Stimulated activated CD4-positive, alpha-beta T cell treated with anti-CD3 and anti-CD28 coated beads, Interleukin-1b, Interleukin-23, amount 100 ng/mL, for 1 hour (primary cell): ENCODE measurements at regions not wholly inside any gene's neighbourhood (a gene's known extent, or its start where the extent isn't known, plus 50 kb on each side); places are given as distances from the start of the nearest gene placed in this dataset.

Source experiments
- DNase-seq, 2 donors: peaks; one replicate each; pipeline ENCODE4 v3.0.0-alpha.2; 2020; ENCODE audit warnings: low read depth in 2 of 2

DNA sequence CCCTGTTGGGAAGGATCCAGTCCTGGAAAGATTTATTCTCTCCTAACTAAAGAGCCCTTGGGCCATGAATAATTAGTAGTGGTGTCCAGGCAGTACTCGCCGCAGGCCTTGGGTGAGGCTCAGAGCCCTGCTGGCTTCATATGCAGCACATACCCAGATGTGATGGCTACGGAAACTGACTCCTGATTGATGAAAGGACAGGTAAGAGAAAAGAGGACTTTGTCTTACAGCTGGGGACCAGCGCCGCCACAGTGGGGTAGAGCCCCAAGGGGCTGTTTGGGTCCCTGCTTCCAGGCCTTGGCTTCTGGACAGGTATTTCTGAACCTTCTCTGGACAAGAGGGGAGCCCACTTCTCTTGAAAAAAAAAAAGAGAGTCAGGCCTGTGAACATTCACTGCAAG is 1680.8 kb downstream of the EFNB2 start:
- DNase-seq: no peak

DNA sequence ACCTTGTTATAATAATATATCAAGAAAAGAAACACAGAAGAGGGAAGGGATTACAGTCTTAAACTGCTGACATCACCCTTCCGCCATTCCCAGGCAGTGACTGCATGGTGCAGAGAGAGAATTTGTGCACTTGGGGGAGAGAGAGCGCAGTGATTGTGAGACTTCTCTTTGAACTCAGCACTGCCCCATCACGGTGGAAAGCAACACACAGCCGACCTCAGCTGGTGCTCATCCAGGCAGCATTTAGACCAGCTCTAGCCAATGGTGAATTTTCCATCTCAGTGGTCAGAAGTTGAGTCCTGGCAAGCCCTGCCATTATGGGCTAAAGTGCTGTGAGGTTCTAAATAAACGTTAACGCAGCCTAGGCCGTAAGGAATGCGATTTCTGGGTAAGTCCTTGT is 1681.5 kb downstream of the EFNB2 start:
- no peak for DNase-seq

GRCh38 chr13:104847922-104848321 is 1687.5 kb downstream of the EFNB2 start:
- no peak for DNase-seq

DNA sequence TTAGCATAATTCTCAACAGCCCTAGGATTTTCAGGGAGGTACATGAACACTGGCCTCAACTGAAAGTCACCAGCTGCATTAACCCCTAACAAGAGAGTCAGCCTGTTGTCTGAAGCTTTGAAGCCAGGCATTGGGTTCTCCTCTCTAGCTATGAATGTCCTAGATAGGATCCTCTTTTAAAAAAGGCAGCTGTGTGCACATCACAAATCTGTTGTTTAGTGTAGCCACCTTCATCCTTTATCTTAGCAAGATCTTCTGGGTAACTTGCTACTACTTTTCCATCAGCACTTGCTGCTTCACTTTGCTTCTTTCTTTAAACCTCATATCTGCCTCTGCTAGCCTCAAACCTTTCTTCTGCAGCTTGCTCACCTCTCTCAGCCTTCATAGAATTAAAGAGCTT is 1692.1 kb downstream of the EFNB2 start:
- DNase-seq: no peak

DNA sequence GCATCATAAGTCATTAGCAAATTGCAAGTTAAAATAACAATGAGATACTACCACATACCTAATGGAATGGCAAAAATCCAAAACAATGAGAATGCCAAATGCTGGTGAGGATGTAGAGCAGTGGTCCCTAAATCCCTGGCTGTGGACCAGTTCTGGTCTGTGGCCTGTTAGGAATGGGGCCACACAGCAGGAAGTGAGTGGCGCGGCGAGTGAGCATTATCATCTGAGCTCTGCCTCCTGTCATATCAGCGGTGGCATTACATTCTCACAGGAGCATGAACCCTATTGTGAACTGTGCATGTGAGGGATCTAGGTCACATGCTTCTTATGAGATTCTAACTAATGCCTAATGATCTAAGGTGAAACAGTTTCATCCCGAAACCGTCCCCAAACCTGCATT is 1694.4 kb downstream of the EFNB2 start:
- DNase-seq: no peak

- DNase-seq: no peak
These were observed 1697.7 kb downstream of the EFNB2 start for GRCh38 chr13:104837756-104838155.

DNA sequence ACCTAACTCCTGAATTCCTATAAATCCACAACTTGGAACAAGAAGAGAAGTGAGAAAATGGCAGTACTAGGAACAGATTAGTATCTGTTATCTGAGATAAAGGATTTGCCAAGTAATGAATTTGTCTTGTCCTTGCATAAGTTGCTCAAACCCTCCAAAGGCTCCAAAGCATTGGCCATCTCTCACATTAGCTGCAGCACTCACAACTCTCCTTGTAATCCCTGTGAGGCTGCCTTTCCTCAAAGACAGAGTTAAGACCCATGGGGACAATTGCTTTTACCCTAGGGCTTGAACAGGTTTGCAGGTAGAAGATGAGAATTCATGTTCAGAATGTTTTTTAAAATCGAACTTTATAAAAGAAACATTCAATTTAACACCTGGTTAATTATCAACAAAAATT is 1702.2 kb downstream of the EFNB2 start:
- no peak for DNase-seq

DNA sequence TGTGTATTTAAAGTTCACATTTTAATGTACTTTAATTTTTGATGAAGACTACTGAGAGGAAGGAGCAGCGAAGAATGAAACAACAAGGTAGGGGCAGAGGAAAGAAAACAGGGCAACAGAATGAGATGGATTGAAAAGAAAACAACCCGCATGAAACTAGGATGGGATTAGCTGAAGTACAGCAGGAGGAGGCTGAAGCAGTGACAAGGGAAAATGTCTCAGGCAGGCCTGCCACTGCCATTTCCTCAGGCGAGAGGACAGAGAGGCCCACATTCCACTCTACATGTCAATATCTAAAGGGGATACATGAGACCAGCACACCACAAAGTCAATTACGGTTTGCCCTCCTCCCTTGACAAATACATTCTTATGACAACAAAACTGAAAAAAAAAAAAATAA is 1703.2 kb downstream of the EFNB2 start:
- no peak for DNase-seq

DNA sequence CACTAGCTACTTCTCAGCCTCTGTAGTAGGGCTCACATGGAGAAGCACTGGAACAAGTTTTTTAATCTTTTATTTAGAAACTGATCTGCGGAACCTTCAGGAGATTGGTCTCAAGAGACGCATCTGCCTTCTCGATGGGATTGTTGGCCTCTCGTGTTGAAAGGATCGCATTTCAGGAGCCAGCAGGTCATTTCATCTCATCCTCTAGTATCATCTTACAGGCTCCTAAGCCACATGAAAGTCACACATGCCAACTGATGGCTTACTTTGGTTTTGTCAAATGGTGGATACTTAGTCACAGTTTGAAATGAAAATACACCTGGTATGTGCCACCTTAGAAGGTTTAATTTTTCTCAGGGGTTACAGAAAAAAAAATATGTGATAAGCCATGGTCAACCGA is 1703.6 kb downstream of the EFNB2 start:
- DNase-seq: no peak

- DNase-seq: no peak
These were observed 1711.8 kb downstream of the EFNB2 start for GRCh38 chr13:104823709-104824108.

- DNase-seq: no peak
These were observed 1712.4 kb downstream of the EFNB2 start for GRCh38 chr13:104823071-104823470.

DNA sequence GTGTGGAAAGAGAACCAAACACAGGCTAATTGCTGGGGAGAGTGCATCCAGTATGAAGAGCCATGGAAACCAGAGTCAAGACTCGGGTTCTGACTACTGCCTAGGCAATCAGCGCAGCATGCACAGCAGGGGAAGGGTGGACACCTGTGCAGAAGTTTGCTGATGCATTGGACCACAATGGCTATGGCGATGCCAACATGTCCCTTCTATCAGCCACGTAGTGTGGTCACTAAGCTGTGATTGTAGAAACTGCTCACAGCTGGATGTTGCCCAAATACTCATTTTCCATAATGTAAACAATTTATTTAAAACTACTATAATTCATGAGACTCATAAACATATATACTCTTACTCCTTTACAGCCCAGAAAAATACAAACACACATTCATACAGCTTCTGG is 1718.2 kb downstream of the EFNB2 start:
- no peak for DNase-seq

DNA sequence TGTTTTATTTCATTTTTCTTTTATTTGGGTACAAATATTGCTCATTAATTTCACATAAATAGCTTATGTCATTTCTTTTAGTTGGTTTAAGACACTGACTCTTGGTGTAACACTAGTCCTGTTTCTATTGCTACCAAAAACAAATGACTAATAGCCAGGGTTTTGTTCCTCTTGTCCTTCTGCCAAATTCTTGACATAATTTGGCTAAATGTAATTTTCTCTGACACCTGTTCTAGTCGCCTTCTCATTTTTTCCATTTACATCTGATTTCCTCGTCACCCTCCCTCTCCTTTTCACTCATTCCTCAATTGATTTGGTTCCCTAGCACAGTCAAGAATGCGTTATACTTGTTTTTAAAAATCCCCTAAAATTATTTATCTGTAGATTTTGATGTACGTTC is 1718.7 kb downstream of the EFNB2 start:
- no peak for DNase-seq

- no peak for DNase-seq
These were observed 1725.2 kb downstream of the EFNB2 start for GRCh38 chr13:104810242-104810641.

DNA sequence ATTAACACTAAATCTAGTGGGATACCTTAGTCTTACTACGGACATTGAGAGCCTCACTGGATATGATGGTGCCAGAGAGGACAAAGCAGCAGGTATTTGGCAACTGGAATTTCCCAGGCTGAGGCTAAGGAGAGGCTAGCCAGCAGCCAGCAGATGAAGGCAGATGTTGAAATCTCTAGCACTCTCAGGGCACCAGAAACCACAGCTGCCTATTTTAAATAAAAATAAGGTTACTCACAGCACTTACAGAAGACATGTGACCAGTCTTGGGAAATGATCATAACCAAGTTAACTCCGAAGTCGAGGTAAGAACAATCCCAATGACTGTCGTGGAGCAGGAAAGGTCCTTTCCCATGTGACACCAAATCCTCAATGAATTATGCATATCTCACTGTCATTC is 1726.0 kb downstream of the EFNB2 start:
- no peak for DNase-seq

GRCh38 chr13:104805346-104805745 is 1730.1 kb downstream of the EFNB2 start:
- DNase-seq: no peak

DNA sequence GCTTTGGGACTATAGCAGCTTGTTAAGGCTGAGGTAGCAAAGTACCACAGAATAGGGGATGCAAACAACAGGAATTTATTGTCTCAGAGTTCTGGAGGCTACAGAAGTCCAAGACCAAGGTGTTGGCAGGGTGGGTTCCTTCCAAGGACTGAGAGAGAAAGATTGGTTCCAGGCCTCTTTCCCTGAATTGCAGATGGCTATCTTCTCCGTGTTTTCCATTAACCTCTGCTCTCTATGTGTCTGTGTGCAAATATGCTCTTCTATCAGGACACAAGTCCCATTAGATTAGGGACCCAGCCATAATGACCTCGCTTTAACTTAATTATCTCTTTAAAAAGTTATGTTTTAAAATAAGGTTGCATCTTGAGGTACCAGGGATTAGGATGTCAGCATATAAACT is 1732.9 kb upstream of the SLC10A2 start:
- DNase-seq: no peak

GRCh38 chr13:104798486-104798885 is 1732.3 kb upstream of the SLC10A2 start:
- DNase-seq: no peak

DNA sequence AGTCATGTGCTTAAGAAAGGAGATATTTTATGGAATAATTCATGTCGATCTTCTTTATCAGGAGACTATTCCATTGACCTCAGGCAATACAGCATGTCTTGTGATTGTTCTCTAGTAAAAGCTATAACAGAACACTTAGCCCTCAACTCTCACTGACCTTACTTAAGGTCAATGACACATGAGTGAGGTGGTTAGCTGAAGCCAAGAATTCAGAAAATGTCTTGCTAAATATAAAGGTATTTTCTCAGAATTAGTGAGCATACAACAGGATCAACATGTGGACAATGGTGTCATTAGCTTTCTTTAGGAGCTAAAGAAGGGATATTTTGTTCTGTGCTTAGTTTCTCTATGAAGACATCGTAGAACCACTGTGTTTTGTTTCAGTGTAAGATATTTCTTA is 1730.4 kb upstream of the SLC10A2 start:
- DNase-seq: no peak

- no peak for DNase-seq
These were observed 1719.7 kb upstream of the SLC10A2 start for GRCh38 chr13:104785952-104786351.

DNA sequence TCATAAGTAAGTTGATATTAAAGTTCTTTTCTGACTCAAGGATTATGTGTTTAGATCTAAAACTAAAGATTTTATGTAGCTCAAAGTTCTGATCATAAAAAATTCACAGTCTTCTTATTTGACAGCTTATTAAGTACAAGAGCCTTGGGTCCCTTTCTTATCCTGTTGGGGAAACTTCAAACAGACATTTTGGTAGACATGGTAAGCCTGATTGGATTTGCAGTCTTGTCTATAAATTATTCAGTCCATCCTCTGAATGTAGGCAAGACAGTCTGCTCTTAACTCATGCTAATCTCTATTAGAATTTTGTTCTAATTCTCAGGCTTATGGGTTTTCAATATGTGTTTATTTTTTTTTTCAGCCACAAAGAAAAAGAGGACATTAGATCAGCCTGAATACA is 1718.7 kb upstream of the SLC10A2 start:
- DNase-seq: no peak

- no peak for DNase-seq
These were observed 1716.5 kb upstream of the SLC10A2 start for GRCh38 chr13:104782741-104783140.

DNA sequence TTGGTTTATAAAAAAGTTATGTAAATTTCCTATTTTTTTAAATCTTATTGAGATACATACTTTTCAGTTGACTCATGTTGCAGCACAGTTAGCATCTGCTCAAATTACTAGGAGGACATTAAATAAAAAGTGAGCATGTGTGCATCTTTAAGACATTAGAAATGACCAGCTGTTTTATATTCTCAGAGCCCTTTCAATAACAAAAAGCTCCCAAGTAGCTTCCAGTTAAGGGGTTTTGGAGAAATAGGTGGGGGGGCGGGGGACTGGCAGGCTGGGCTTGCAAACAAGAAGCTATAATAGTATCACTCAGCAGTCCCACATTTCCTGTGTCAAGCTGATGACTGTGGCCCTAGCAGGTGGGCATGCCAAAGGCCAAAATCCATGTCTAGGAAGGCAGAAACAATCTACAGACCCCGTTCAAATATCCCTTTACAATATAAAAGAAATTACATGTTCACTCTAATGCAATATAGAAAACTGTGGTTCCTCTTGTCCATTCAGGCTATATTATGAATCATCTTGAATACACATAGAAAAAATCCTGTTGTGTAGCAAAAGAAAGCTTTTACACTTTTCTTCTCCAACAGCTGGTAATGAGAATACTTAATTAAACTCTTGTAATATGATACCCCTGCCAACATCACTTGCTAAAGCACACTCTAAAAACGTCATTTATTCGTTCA is 1713.2 kb upstream of the SLC10A2 start:
- DNase-seq: no peak

GRCh38 chr13:104773775-104774174 is 1707.6 kb upstream of the SLC10A2 start:
- DNase-seq: no peak
